SK-N-MC (cell line): ENCODE measurements at regions not wholly inside any gene's neighbourhood (a gene's known extent, or its start where the extent isn't known, plus 50 kb on each side); places are given as distances from the start of the nearest gene placed in this dataset.

Experiments used
- DNase-seq: peaks from one replicate; pipeline ENCODE4 v3.0.0-alpha.2; 2011; ENCODE audit warnings: low read depth, low spot score
- H3K27ac ChIP-seq: fragments of 200-600 bp; sonication (generic); 2 replicates; pipeline ENCODE4 v1.5.1; 2016; ENCODE audit warnings: mixed run types
- H3K36me3 ChIP-seq: fragments of 200-600 bp; sonication (generic); 2 replicates; pipeline ENCODE4 v1.6.1; 2017; ENCODE audit warnings: antibody characterized with exemption, low read length, mixed read lengths; ENCODE audit not compliant: insufficient read depth
- H3K4me3 ChIP-seq: fragments of 200-600 bp; sonication (generic); 2 replicates; pipeline ENCODE4 v1.5.1; 2016
- H3K9ac ChIP-seq: fragments of 200-600 bp; sonication (generic); 2 replicates; pipeline ENCODE4 v1.8.0; 2017; ENCODE audit warnings: mixed run types, mixed read lengths; ENCODE audit not compliant: insufficient read length
- H3K9me3 ChIP-seq: fragments of 200-600 bp; sonication (generic); 2 replicates; pipeline ENCODE4 v1.6.1; 2017; ENCODE audit warnings: low read depth, mild to moderate bottlenecking, antibody characterized with exemption, low read length, moderate library complexity, mixed read lengths
- EZH2 ChIP-seq: fragments of 200-600 bp; sonication (generic); IDR thresholded peaks from one replicate; pipeline ENCODE4 v1.6.1; 2017; ENCODE audit warnings: antibody characterized with exemption
- FOXP2 ChIP-seq: optimal IDR thresholded peaks from 2 replicates; pipeline ENCODE3; 2011; ENCODE audit warnings: mild to moderate bottlenecking, moderate library complexity; ENCODE audit not compliant: insufficient read depth; ENCODE audit errors: extremely low read length, control extremely low read depth
- POLR2AphosphoS5 ChIP-seq: IDR thresholded peaks from 2 replicates; pipeline ENCODE4 v1.6.1; 2012; ENCODE audit warnings: mild to moderate bottlenecking, low read depth, low read length, borderline replicate concordance

DNA sequence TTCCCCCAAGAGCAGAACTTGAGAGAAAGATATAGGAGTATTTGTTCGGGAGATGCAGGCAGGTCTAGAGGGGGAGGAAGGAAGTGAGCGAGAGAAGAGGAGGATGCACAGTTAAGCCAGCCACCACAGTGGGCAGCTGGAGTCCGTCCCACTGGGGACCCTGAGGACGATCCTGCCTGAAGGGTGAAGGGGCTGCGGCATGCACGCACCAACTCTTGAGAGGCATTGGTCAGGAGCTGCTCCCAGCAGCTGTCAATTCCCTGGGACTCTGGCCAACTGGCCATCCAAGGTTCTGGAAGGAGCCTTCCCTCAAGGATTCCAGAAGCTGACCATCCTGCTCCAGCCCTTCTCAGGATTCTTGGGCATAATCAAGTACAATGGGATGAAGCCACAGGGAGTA is 246.9 kb downstream of the MATN1 start:
- Histone ChIP-seq H3K4me3 (no peak overlapping the region), H3K9ac (no peak overlapping the region), H3K27ac (no peak overlapping the region), H3K36me3 (no peaks in the 10 kb centered on the region), H3K9me3 (no peaks in the 10 kb centered on the region)
- no peak for DNase-seq
- TF ChIP-seq EZH2 (no peak), POLR2AphosphoS5 (no peak), FOXP2 (no peak)

DNA sequence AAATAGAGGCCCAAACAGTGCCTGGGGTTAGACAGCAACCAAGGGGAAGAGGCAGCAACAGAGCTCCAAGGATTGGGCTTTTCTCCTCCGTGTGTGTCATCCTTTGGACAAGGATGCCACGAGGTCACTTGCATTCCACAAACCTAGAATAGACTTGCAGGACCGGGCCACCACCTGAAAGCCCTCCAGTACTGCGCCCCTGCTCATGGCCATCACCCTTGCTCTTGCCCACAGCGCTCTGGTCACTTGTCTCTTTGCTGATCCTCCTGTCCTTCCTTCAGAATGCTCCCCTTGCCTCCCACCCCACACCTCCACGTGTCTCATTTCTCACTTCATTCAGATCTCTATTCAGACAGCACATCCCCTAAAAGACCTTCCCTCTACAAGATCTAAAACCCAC is 247.4 kb downstream of the MATN1 start:
- TF ChIP-seq POLR2AphosphoS5 (no peak), FOXP2 (no peak), EZH2 (no peak)
- no peaks in the 10 kb centered on the region for H3K36me3 ChIP-seq
- no peak overlapping the region for H3K27ac ChIP-seq
- H3K9ac ChIP-seq: no peak overlapping the region
- no peak for DNase-seq
- no peaks in the 10 kb centered on the region for H3K9me3 ChIP-seq
- no peak overlapping the region for H3K4me3 ChIP-seq

GRCh38 chr1:30475201-30475600 is 248.2 kb downstream of the MATN1 start:
- no peak overlapping the region for H3K27ac ChIP-seq
- H3K9ac ChIP-seq: no peak overlapping the region
- DNase-seq: no peak
- H3K4me3 ChIP-seq: no peak overlapping the region
- H3K9me3 ChIP-seq: no peaks in the 10 kb centered on the region
- no peak for TF ChIP-seq POLR2AphosphoS5
- TF ChIP-seq EZH2: no peak
- no peak for TF ChIP-seq FOXP2
- no peaks in the 10 kb centered on the region for H3K36me3 ChIP-seq

GRCh38 chr1:30474818-30475200 is 248.6 kb downstream of the MATN1 start:
- TF ChIP-seq EZH2: no peak
- no peak for TF ChIP-seq POLR2AphosphoS5
- no peak for TF ChIP-seq FOXP2
- Histone ChIP-seq H3K4me3 (no peak overlapping the region), H3K27ac (no peak overlapping the region), H3K36me3 (no peaks in the 10 kb centered on the region), H3K9ac (no peak overlapping the region), H3K9me3 (no peaks in the 10 kb centered on the region)
- DNase-seq: no peak

DNA sequence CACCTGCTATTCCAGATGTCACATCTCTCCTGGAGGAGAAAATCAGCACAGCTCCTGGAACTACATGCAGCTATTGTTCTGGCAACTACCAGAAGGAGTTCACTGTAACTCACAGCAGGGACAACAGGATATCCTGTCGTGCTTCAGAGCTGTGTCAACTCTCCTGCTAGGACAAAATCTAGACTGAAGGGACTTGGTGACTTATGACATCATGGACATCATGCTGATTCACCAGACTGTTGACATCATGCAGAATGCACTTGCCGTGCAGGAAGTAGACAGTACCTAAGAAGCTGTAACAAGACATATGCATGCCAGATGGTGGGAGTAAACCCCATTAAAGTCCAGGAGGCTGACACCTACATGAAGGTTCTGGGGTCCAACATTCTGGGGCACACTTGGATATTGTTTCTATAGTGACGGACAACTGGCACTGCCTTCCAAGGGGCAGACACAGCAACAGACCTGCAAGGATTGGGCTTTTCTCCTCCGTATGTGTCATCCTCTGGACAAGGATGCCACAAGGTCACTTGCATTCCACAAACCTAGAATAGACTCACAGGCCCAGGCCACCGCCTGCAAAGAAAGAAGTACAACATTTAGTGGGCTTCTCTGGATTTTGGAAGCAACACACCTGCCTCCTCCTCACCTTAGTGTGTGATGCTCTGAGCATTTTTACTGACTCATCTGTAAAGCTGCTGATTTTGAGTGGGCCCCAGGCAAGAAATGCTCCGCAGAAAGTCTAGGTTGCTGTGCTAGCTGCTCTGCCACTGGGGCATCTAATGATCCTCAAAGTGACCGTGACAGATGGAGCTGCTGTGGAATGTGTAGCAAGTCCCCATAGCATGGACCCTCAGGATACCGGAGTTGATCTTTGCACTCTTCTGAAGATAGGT is 249.2 kb downstream of the MATN1 start:
- Histone ChIP-seq H3K36me3 (no peaks in the 10 kb centered on the region), H3K9me3 (no peaks in the 10 kb centered on the region), H3K9ac (no peak overlapping the region), H3K4me3 (no peak overlapping the region), H3K27ac (no peak overlapping the region)
- DNase-seq: no peak
- TF ChIP-seq EZH2 (no peak), POLR2AphosphoS5 (no peak), FOXP2 (no peak)

- no peak overlapping the region for H3K9ac ChIP-seq
- H3K27ac ChIP-seq: no peak overlapping the region
- H3K4me3 ChIP-seq: no peak overlapping the region
- DNase-seq: no peak
- no peaks in the 10 kb centered on the region for H3K36me3 ChIP-seq
- no peaks in the 10 kb centered on the region for H3K9me3 ChIP-seq
- no peak for TF ChIP-seq POLR2AphosphoS5
- no peak for TF ChIP-seq EZH2
- TF ChIP-seq FOXP2: no peak
These were observed 250.9 kb downstream of the MATN1 start for GRCh38 chr1:30472526-30472925.

DNA sequence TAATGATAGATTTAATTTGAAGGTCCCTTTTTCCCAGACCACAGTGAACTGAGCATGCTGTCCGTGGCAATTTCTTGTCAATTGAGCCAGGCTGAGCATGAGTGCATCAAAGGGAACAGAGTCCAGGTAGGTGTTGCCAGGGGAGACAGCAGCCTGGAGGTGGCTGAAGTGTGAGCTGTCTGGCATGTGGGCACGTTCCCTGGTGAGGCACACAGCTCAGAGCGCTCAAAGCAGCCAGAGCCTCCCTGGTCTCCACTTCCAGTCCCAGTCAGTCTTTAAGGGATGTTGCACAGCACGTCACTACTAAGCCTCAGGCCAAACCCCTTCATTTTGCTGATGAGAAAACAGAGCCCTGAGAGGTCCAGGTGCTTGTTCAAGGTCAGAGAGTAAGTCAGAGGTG is 251.4 kb downstream of the MATN1 start:
- Histone ChIP-seq H3K27ac (no peak overlapping the region), H3K9ac (no peak overlapping the region), H3K4me3 (no peak overlapping the region), H3K9me3 (no peaks in the 10 kb centered on the region), H3K36me3 (no peaks in the 10 kb centered on the region)
- TF ChIP-seq EZH2 (no peak), FOXP2 (no peak), POLR2AphosphoS5 (no peak)
- no peak for DNase-seq

- Histone ChIP-seq H3K36me3 (no peaks in the 10 kb centered on the region), H3K9me3 (no peaks in the 10 kb centered on the region), H3K4me3 (no peak overlapping the region), H3K27ac (no peak overlapping the region), H3K9ac (no peak overlapping the region)
- no peak for DNase-seq
- no peak for TF ChIP-seq POLR2AphosphoS5
- TF ChIP-seq FOXP2: no peak
These were observed 252.1 kb downstream of the MATN1 start for GRCh38 chr1:30471307-30471706.

DNA sequence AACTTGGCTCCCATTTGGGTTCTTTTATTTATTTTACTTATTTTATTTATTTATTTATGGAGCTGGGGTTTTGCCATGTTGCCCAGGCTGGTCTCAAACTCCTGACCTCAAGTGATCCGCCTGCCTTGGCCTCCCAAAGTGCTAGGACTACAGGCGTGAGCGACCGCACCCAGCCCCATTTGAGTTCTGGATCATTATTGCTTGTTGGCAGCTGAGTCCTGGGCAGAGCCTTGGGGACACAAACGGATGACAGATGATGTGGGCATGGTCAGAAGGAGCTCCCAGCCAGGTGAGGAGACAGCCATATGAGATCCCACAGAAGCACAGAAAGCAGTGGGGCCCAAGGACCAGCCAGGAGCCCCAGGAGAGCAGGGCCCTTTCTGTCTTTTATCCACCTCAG is 254.0 kb downstream of the MATN1 start:
- no peaks in the 10 kb centered on the region for H3K36me3 ChIP-seq
- no peak overlapping the region for H3K9ac ChIP-seq
- no peak overlapping the region for H3K27ac ChIP-seq
- no peak for TF ChIP-seq POLR2AphosphoS5
- TF ChIP-seq FOXP2: no peak
- TF ChIP-seq EZH2: no peak
- H3K9me3 ChIP-seq: no peaks in the 10 kb centered on the region
- no peak for DNase-seq
- H3K4me3 ChIP-seq: no peak overlapping the region
